Liver (tissue), 8 donors: ENCODE measurements at regions not wholly inside any gene's neighbourhood (a gene's known extent, or its start where the extent isn't known, plus 50 kb on each side); places are given as distances from the start of the nearest gene placed in this dataset.

Experiments used
- DNase-seq: peaks from one replicate; pipeline ENCODE4 v3.0.0-alpha.2; 2017; ENCODE audit warnings: low spot score
- H3K27ac ChIP-seq, 2 donors: one replicate each; pipeline ENCODE4 v1.7.0; 2013; ENCODE audit warnings: inconsistent platforms in 2 of 2, low read length in 2 of 2, control low read depth in 1 of 2, low read depth in 1 of 2, mild to moderate bottlenecking in 1 of 2
- H3K27me3 ChIP-seq, 4 donors: one replicate each; pipeline versions ENCODE4 v1.6.1 to v1.7.0; 2013; ENCODE audit warnings: low read length in 3 of 4, inconsistent platforms in 1 of 4, mild to moderate bottlenecking in 1 of 4, moderate library complexity in 1 of 4; ENCODE audit not compliant: control insufficient read depth in 4 of 4, insufficient read depth in 4 of 4
- H3K36me3 ChIP-seq, 4 donors: one replicate each; pipeline versions ENCODE4 v1.6.1 to v1.7.0; 2013; ENCODE audit warnings: low read length in 3 of 4, mild to moderate bottlenecking in 3 of 4, low read depth in 1 of 4, moderate library complexity in 1 of 4; ENCODE audit not compliant: control insufficient read depth in 4 of 4, insufficient read depth in 3 of 4
- H3K4me1 ChIP-seq, 4 donors: one replicate each; pipeline versions ENCODE4 v1.6.1 to v1.7.0; 2013; ENCODE audit warnings: low read length in 3 of 4, mild to moderate bottlenecking in 3 of 4, moderate library complexity in 1 of 4; ENCODE audit not compliant: control insufficient read depth in 4 of 4, insufficient read depth in 4 of 4
- H3K4me3 ChIP-seq, 3 donors: one replicate each; pipeline versions ENCODE4 v1.6.1 to v1.7.0; 2013; ENCODE audit warnings: low read length in 3 of 3, control low read depth in 1 of 3, low read depth in 1 of 3, mild to moderate bottlenecking in 1 of 3
- H3K9ac ChIP-seq, 2 donors: one replicate each; pipeline ENCODE4 v1.7.0; 2013; ENCODE audit warnings: low read length in 2 of 2, mild to moderate bottlenecking in 2 of 2, moderate library complexity in 2 of 2, control low read depth in 1 of 2, low read depth in 1 of 2
- H3K9me3 ChIP-seq, 4 donors: one replicate each; pipeline versions ENCODE4 v1.6.1 to v1.7.0; 2013; ENCODE audit warnings: low read length in 3 of 4; ENCODE audit not compliant: control insufficient read depth in 4 of 4
- CTCF ChIP-seq: fragments of 150-350 bp; IDR thresholded peaks from 2 replicates; pipeline ENCODE4 v1.5.1; 2017; ENCODE audit warnings: improper control_type of control experiment, low read depth, low read length; ENCODE audit not compliant: missing input control
- EGR1 ChIP-seq, 2 donors: IDR thresholded peaks; 2 replicates each; pipeline ENCODE4 v1.6.1; 2016 to 2018; ENCODE audit warnings: antibody characterized with exemption in 2 of 2, low read depth in 2 of 2
- FOXA1 ChIP-seq: IDR thresholded peaks from 2 replicates; pipeline ENCODE4 v1.6.1; 2016; ENCODE audit warnings: antibody characterized with exemption
- FOXA2 ChIP-seq: IDR thresholded peaks from 2 replicates; pipeline ENCODE4 v1.6.1; 2016; ENCODE audit warnings: antibody characterized with exemption
- GABPA ChIP-seq, 2 donors: IDR thresholded peaks in 1 of 2; conservative IDR thresholded peaks in 1 of 2; 2 replicates each; pipeline ENCODE4 v1.6.1; 2016; ENCODE audit warnings: antibody characterized with exemption in 2 of 2, mild to moderate bottlenecking in 1 of 2, moderate library complexity in 1 of 2
- HNF4A ChIP-seq, 2 donors: conservative IDR thresholded peaks; 2 replicates each; pipeline ENCODE4 v1.6.1; 2016; ENCODE audit warnings: antibody characterized with exemption in 2 of 2, mild to moderate bottlenecking in 2 of 2
- HNF4G ChIP-seq: IDR thresholded peaks from 2 replicates; pipeline ENCODE4 v1.6.1; 2016; ENCODE audit warnings: antibody characterized with exemption
- JUND ChIP-seq, 2 donors: IDR thresholded peaks; 2 replicates each; pipeline ENCODE4 v1.6.1; 2016; ENCODE audit warnings: antibody characterized with exemption in 2 of 2
- MAX ChIP-seq: IDR thresholded peaks from 2 replicates; pipeline ENCODE4 v1.6.1; 2016; ENCODE audit warnings: antibody characterized with exemption
- NR2F2 ChIP-seq: IDR thresholded peaks from 2 replicates; pipeline ENCODE4 v1.6.1; 2016; ENCODE audit warnings: antibody characterized with exemption
- RAD21 ChIP-seq, 2 donors: IDR thresholded peaks; 2 replicates each; pipeline ENCODE4 v1.6.1; 2016; ENCODE audit warnings: antibody characterized with exemption in 2 of 2, mild to moderate bottlenecking in 2 of 2
- REST ChIP-seq: IDR thresholded peaks from 2 replicates; pipeline ENCODE4 v1.6.1; 2016; ENCODE audit warnings: antibody characterized with exemption, mild to moderate bottlenecking
- RXRA ChIP-seq, 2 donors: IDR thresholded peaks; 2 replicates each; pipeline ENCODE4 v1.6.1; 2017 to 2018; ENCODE audit warnings: antibody characterized with exemption in 2 of 2, mild to moderate bottlenecking in 1 of 2
- SP1 ChIP-seq: IDR thresholded peaks from 2 replicates; pipeline ENCODE4 v1.6.1; 2018; ENCODE audit warnings: antibody characterized with exemption, mild to moderate bottlenecking
- TAF1 ChIP-seq: conservative IDR thresholded peaks from 2 replicates; pipeline ENCODE4 v1.6.1; 2016; ENCODE audit warnings: antibody characterized with exemption, mild to moderate bottlenecking
- YY1 ChIP-seq: IDR thresholded peaks from 2 replicates; pipeline ENCODE4 v1.6.1; 2016; ENCODE audit warnings: antibody characterized with exemption, mild to moderate bottlenecking
- ZBTB33 ChIP-seq: IDR thresholded peaks from 2 replicates; pipeline ENCODE4 v1.6.1; 2016; ENCODE audit warnings: antibody characterized with exemption
- WGBS: extraction: QIAGEN DNeasy Blood & Tissue Kit; methylation state at CpG from one replicate; pipeline ENCODE4 v1.1.7; 2013; 5-methylcytosine and 5-hydroxymethylcytosine counted together
- TF ChIP-seq, protein P1 (sequence below): IDR thresholded peaks from 2 replicates; pipeline ENCODE4 v1.6.1; 2016; ENCODE audit warnings: antibody characterized with exemption
- donor health status: healthy.
- donor health status: healthy.
- donor health status: healthy.
- donor health status: healthy.
- donor health status: healthy.

- DNase-seq: no peak
- no peak for TF ChIP-seq HNF4G
- TF ChIP-seq EGR1 (IDR thresholded peaks at IDR 0.05; ENCODE audit: low read depth in 2 of 2): no peak
- TF ChIP-seq TAF1: no peak
- no peak for TF ChIP-seq MAX
- TF ChIP-seq JUND (IDR thresholded peaks at IDR 0.05): no peak
- TF ChIP-seq HNF4A (conservative IDR thresholded peaks at IDR 0.05): no peak
- no peak for TF ChIP-seq FOXA1
- TF ChIP-seq FOXA2: no peak
- TF ChIP-seq, protein P1, sequence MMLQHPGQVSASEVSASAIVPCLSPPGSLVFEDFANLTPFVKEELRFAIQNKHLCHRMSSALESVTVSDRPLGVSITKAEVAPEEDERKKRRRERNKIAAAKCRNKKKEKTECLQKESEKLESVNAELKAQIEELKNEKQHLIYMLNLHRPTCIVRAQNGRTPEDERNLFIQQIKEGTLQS: no peak
- TF ChIP-seq ZBTB33: no peak
- TF ChIP-seq CTCF: no peak
- TF ChIP-seq SP1: no peak
- TF ChIP-seq RAD21 (IDR thresholded peaks at IDR 0.05): no peak
- TF ChIP-seq RXRA (IDR thresholded peaks at IDR 0.05): no peak
- TF ChIP-seq GABPA (IDR thresholded peaks at IDR 0.05 in 1 of 2, conservative IDR thresholded peaks at IDR 0.05 in 1 of 2): no peak
- TF ChIP-seq REST: no peak
- TF ChIP-seq NR2F2: no peak
- TF ChIP-seq YY1: no peak
- Histone ChIP-seq H3K9me3 (no peaks in the 10 kb centered on the region), H3K9ac (no peak overlapping the region), H3K27me3 (peaks cover 0 to 2% (median 0%) of the 10 kb centered on the region in 4 donors), H3K36me3 (no peaks in the 10 kb centered on the region), H3K4me3 (no peak overlapping the region), H3K4me1 (no peaks in the 10 kb centered on the region), H3K27ac (no peak overlapping the region)
- WGBS: 66% methylated on average over 3 of the region's 3 CpGs
These were observed 173.1 kb upstream of the CDIN1 start for GRCh38 chr15:36406366-36406765.
